Body of pancreas (tissue), 4 donors: ENCODE measurements at regions not wholly inside any gene's neighbourhood (a gene's known extent, or its start where the extent isn't known, plus 50 kb on each side); places are given as distances from the start of the nearest gene placed in this dataset.
"Not testable (repeated sequence)": the region's sequence is repeated elsewhere in the genome, so short reads cannot be mapped to it uniquely, and the experiment has no call there.

Source experiments
- ATAC-seq: fragments of 150-250 bp; one replicate; pipeline ENCODE4 v1.9.1; 2016
- DNase-seq, 4 donors: peaks; one replicate each; pipeline ENCODE4 v3.0.0-alpha.2; 2019
- H3K27ac ChIP-seq, 4 donors: fragments of 200-600 bp; sonication (generic); 1 replicate in 3 of 4; 2 replicates in 1 of 4; pipeline versions ENCODE4 v1.5.1 to v1.6.1; 2016 to 2019; ENCODE audit warnings: mild to moderate bottlenecking in 1 of 4, mixed read lengths in 1 of 4, moderate library complexity in 1 of 4
- H3K27me3 ChIP-seq, 2 donors: fragments of 200-600 bp; sonication (generic); one replicate each; pipeline ENCODE4 v1.6.0; 2016; ENCODE audit warnings: mild to moderate bottlenecking in 1 of 2
- H3K36me3 ChIP-seq, 2 donors: fragments of 200-600 bp; sonication (generic); replicated peaks in 1 of 2; 2 replicates each; pipeline ENCODE4 v1.5.1; 2016; ENCODE audit warnings: low read depth in 2 of 2; ENCODE audit not compliant: insufficient read depth in 1 of 2
- H3K4me1 ChIP-seq: fragments of 200-600 bp; sonication (generic); one replicate; pipeline ENCODE4 v1.6.0; 2016
- H3K4me3 ChIP-seq, 2 donors: fragments of 200-600 bp; sonication (generic); 1 replicate in 1 of 2; 2 replicates in 1 of 2; pipeline ENCODE4 v1.5.1; 2016 to 2019
- H3K9me3 ChIP-seq, 3 donors: fragments of 200-600 bp; sonication (generic); 1 replicate in 2 of 3; 2 replicates in 1 of 3; pipeline ENCODE4 v1.5.1; 2016
- CTCF ChIP-seq, 7 experiments: fragments of 450-650 bp in 4 of 7; fragments of 200-600 bp in 3 of 7; sonication (generic) in 3 of 7; IDR thresholded peaks; one replicate each; pipeline ENCODE4 v1.5.1; 2016 to 2019; ENCODE audit warnings: antibody characterized with exemption in 7 of 7
- POLR2A ChIP-seq, 3 donors: fragments of 450-650 bp; IDR thresholded peaks; one replicate each; pipeline ENCODE4 v1.6.1; 2016; ENCODE audit warnings: antibody characterized with exemption in 3 of 3, mild to moderate bottlenecking in 2 of 3
- WGBS, 2 donors: methylation state at CpG; one replicate each; pipeline ENCODE4 v1.1.5; 2017; 5-methylcytosine and 5-hydroxymethylcytosine counted together
- intact Hi-C: fragments of 100-400 bp; cut with DNase I; formaldehyde crosslinking; loops from one replicate; pipeline ENCODE4 v1.15.1; 2023

DNA sequence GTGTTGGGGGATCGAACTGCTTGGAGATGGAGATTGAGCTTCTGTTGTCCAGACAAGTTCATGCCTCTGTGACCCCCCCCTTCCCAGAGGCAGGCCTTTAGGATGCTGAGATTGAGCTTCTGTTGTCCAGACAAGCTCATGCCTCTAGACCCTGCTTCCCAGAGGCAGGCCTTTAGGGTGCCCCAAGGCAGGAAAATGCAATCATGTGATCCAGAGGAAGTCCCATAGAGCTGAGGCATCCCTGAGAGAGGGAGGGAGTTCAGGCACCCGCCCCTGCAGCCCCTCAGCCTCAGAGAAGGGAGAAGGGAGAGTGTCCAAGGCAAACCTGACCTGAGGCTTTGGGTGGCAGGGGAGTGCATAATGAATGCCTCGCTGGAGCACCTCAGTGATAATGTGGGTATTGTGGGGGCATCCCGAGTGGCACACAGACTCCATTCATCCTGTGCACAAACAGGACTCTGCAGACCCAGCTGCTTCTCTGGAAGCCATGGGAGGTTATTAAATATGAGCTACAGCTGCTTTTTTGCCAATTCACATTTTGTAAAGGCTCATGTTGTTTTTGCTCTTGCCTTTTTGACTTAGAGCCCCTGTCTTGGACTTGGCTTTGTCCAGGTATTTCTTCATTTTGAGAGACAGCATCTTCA lies 182.4 kb upstream of the IRF2BP2 start:
- H3K27ac ChIP-seq, H3K4me1 ChIP-seq, ATAC-seq, H3K27me3 ChIP-seq, H3K36me3 ChIP-seq, intact Hi-C loops, H3K9me3 ChIP-seq, DNase-seq, H3K4me3 ChIP-seq: not testable (repeated sequence)
- 83 to 100% methylated on average over 2 to 4 of the region's 4 CpGs for WGBS, 2 donors

DNA sequence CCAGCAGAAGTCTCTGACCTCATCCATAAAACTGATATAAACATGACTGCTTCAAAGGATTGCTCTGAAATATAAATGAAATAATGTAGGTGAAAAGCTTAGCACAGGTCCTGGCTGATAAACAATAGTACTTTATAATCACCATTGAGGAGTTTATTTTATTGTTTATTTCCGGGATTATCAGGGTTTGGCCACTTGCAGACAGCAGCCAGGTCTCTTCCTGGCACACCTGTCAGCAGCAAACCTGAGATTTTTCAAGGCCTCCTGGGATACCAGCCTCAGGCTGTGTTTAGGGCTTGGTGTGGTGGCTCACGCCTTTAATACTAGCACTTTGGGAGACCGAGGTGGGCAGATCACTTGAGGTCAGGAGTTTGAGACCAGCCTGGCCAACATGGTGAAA lies 181.6 kb upstream of the IRF2BP2 start:
- H3K27ac ChIP-seq, ATAC-seq, H3K4me1 ChIP-seq, H3K4me3 ChIP-seq, DNase-seq, H3K27me3 ChIP-seq, H3K36me3 ChIP-seq, H3K9me3 ChIP-seq, intact Hi-C loops: not testable (repeated sequence)
- WGBS, 2 donors = 31% methylated on average over 1 of the region's 3 CpGs; no CpG with 5 or more reads in 1 of the 2 donors

- H3K4me3 ChIP-seq, H3K36me3 ChIP-seq, intact Hi-C loops, H3K9me3 ChIP-seq, H3K27me3 ChIP-seq, H3K4me1 ChIP-seq, DNase-seq, H3K27ac ChIP-seq, ATAC-seq: not testable (repeated sequence)
- whole genome bisulfite sequencing, 2 donors = no CpG with 5 or more reads among the region's 1 CpG
These were observed 180.4 kb upstream of the IRF2BP2 start for GRCh38 chr1:234790333-234790732.

- intact Hi-C loops, H3K4me3 ChIP-seq, DNase-seq, H3K36me3 ChIP-seq, ATAC-seq, H3K4me1 ChIP-seq, H3K27me3 ChIP-seq, H3K27ac ChIP-seq, H3K9me3 ChIP-seq: not testable (repeated sequence)
- 77 to 86% methylated on average over 5 to 8 of the region's 8 CpGs for WGBS, 2 donors
These were observed 177.1 kb upstream of the IRF2BP2 start for GRCh38 chr1:234787011-234787584.

- H3K36me3 ChIP-seq, H3K27me3 ChIP-seq, H3K27ac ChIP-seq, H3K4me1 ChIP-seq, ATAC-seq, intact Hi-C loops, H3K4me3 ChIP-seq, H3K9me3 ChIP-seq, DNase-seq: not testable (repeated sequence)
- 97% methylated on average over 3 to 4 of the region's 8 CpGs for WGBS, 2 donors
These were observed 175.9 kb upstream of the IRF2BP2 start for GRCh38 chr1:234785922-234786321.

DNA sequence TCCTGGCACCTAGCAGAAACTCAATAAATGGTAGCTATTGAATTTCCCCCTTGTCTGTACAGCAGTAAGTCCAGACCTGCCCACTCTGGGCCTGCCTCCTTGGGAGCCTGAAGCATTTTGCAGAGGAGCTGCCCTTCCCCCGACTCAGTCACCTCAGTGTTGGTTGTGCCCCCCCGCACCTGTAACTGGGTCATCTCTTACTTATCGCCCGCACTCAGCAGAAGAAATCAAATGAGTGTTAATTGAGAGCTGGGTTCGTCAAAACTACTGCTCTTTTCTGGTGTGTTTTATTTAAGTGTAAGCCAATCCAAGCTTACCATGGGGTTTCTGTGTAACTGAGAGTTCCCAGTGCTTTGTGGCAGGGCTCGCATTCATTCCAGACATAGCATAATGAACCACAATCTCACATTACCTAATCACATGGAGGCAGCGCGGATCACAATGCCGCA lies 175.5 kb upstream of the IRF2BP2 start:
- intact Hi-C loops, H3K36me3 ChIP-seq, H3K4me1 ChIP-seq, H3K4me3 ChIP-seq, H3K27me3 ChIP-seq, H3K9me3 ChIP-seq, H3K27ac ChIP-seq, ATAC-seq, DNase-seq: not testable (repeated sequence)
- 85 to 97% methylated on average over 5 to 9 of the region's 9 CpGs for WGBS, 2 donors

- WGBS, 2 donors = 100% methylated on average over 1 to 2 of the region's 2 CpGs
- not testable (repeated sequence) for ATAC-seq, DNase-seq
These were observed 174.1 kb upstream of the IRF2BP2 start for GRCh38 chr1:234784108-234784507.

DNA sequence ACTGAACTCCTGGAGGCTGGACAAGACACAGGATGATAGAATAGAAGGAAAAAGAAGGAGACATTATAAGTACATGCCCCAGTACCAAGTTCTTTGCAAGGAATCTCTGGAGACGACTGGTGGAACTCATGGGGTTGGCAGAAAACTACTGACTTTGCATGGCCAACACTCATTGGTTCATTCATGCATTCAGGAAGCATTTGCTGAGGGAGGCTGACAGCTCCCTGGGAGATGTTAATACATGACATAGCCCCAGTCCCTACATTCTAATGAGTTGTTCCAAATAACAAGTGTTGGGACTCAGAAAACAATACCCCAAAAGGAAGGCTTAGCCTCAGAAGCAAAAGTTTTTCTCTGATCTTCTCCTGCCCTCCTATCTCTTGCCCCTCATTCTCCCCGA lies 172.8 kb upstream of the IRF2BP2 start:
- Histone ChIP-seq H3K27ac (no peak overlapping the region), H3K9me3 (no peaks in the 10 kb centered on the region), H3K27me3 (no peaks in the 10 kb centered on the region), H3K4me1 (peaks cover 4% of the 10 kb centered on the region), H3K4me3 (no peak overlapping the region), H3K36me3 (no peaks in the 10 kb centered on the region)
- 58 to 71% methylated on average over 2 of the region's 2 CpGs for WGBS, 2 donors
- intact Hi-C loops = no loop called here
- DNase-seq (no peak), ATAC-seq (no peak)
- TF ChIP-seq POLR2A (IDR thresholded peaks at IDR 0.05) (no peak), CTCF (IDR thresholded peaks at IDR 0.05) (no peak)

More at GRCh38 chr1:234784108-234784507, 174.1 kb upstream of the IRF2BP2 start:
- H3K27me3 ChIP-seq, H3K9me3 ChIP-seq, H3K4me3 ChIP-seq, H3K27ac ChIP-seq, intact Hi-C loops, H3K36me3 ChIP-seq, H3K4me1 ChIP-seq: not testable (repeated sequence)
